GM18868 (cell line): ENCODE measurements at regions not wholly inside any gene's neighbourhood (a gene's known extent, or its start where the extent isn't known, plus 50 kb on each side); places are given as distances from the start of the nearest gene placed in this dataset.
"Not testable (repeated sequence)": the region's sequence is repeated elsewhere in the genome, so short reads cannot be mapped to it uniquely, and the experiment has no call there.

ENCODE experiments used
- ATAC-seq: cut with Tn5 transposase; IDR thresholded peaks from one replicate; pipeline ENCODE4 v1.9.1; 2021; ENCODE audit warnings: mild to moderate bottlenecking, moderate library complexity; ENCODE audit not compliant: unreplicated experiment

GRCh38 chr15:30830961-30831360, 72.8 kb upstream of the FAN1 start:
- no peak for ATAC-seq

- not testable (repeated sequence) for ATAC-seq
Measured at GRCh38 chr15:30833379-30833778, 70.3 kb upstream of the FAN1 start.

GRCh38 chr15:30841639-30842038, 62.1 kb upstream of the FAN1 start:
- not testable (repeated sequence) for ATAC-seq

- ATAC-seq, result peak; percentile 100
Measured at GRCh38 chr15:30842798-30843472, 60.8 kb upstream of the FAN1 start.

- ATAC-seq, result not testable (repeated sequence)
Measured at GRCh38 chr15:30845536-30845935, 58.2 kb upstream of the FAN1 start.
